IMR-90 (cell line): ENCODE measurements at regions not wholly inside any gene's neighbourhood (a gene's known extent, or its start where the extent isn't known, plus 50 kb on each side); places are given as distances from the start of the nearest gene placed in this dataset.
"Not testable (repeated sequence)": the region's sequence is repeated elsewhere in the genome, so short reads cannot be mapped to it uniquely, and the experiment has no call there.

Experiments used
- ATAC-seq: fragments of 200-7000 bp; cut with Tn5 transposase; 2 replicates; pipeline ENCODE4 v1.9.1; 2020; ENCODE audit warnings: low read depth, mild to moderate bottlenecking, moderate library complexity
- BruUV-seq: library from RNA; stranded (reverse); fragments of 400-500 nt; replicated peaks from 2 replicates; lab custom pipeline; 2021; lab: Mats Ljungman, UMichigan
- CTCF ChIA-PET: fragments of 300-600 bp; formaldehyde crosslinking; extraction: SDS; loops from one replicate; lab custom pipeline; 2021; ENCODE audit warnings: antibody characterized with exemption; lab: Yijun Ruan, JAX
- POLR2A ChIA-PET: fragments of 300-600 bp; sonication (Branson Sonifier 250); formaldehyde crosslinking; loops from one replicate; lab custom pipeline; 2022; ENCODE audit warnings: antibody characterized with exemption; ENCODE audit not compliant: unreplicated experiment; lab: Charles Lee
- DNase-seq: peaks from one replicate; pipeline ENCODE4 v3.0.0; 2013
- H2AFZ ChIP-seq: replicated peaks from 2 replicates; pipeline ENCODE3; 2013; ENCODE audit warnings: low read length, mild to moderate bottlenecking; ENCODE audit not compliant: poor library complexity
- H2AK5ac ChIP-seq: 2 replicates; pipeline ENCODE4 v1.6.1; 2013; ENCODE audit warnings: low read depth, low read length, inconsistent platforms
- H2AK9ac ChIP-seq: replicated peaks from 2 replicates; pipeline ENCODE3; 2013; ENCODE audit warnings: mild to moderate bottlenecking, low read depth, low read length, moderate library complexity; ENCODE audit not compliant: poor library complexity
- H2BK120ac ChIP-seq: 2 replicates; pipeline ENCODE4 v1.6.1; 2013; ENCODE audit warnings: low read depth, low read length, inconsistent platforms
- H2BK15ac ChIP-seq: 3 replicates; pipeline ENCODE4 v1.6.1; 2013; ENCODE audit warnings: low read depth, low read length, inconsistent platforms
- H2BK20ac ChIP-seq: 2 replicates; pipeline ENCODE4 v1.6.1; 2013; ENCODE audit warnings: low read depth, mild to moderate bottlenecking, inconsistent platforms, low read length, moderate library complexity
- H2BK5ac ChIP-seq: 2 replicates; pipeline ENCODE4 v1.6.1; 2013; ENCODE audit warnings: mild to moderate bottlenecking, low read depth, low read length, inconsistent platforms; ENCODE audit not compliant: poor library complexity, severe bottlenecking
- H3K14ac ChIP-seq: replicated peaks from 2 replicates; pipeline ENCODE4 v1.6.1; 2013; ENCODE audit warnings: low read depth, low read length, inconsistent platforms
- H3K18ac ChIP-seq: 2 replicates; pipeline ENCODE4 v1.6.1; 2013; ENCODE audit warnings: low read depth, low read length, control low read depth
- H3K23ac ChIP-seq: 2 replicates; pipeline ENCODE4 v1.6.1; 2013; ENCODE audit warnings: low read depth, low read length, inconsistent platforms
- H3K27ac ChIP-seq: 2 replicates; pipeline ENCODE4 v1.5.1; 2013; ENCODE audit warnings: mild to moderate bottlenecking, control low read depth, low read length; ENCODE audit not compliant: insufficient read depth
- H3K27me3 ChIP-seq: 2 replicates; pipeline ENCODE4 v1.6.1; 2013; ENCODE audit warnings: low read length; ENCODE audit not compliant: control insufficient read depth, insufficient read depth
- H3K36me3 ChIP-seq: 2 replicates; pipeline ENCODE4 v1.6.1; 2013; ENCODE audit warnings: low read length, mixed read lengths; ENCODE audit not compliant: control insufficient read depth, insufficient read depth
- H3K4ac ChIP-seq: 2 replicates; pipeline ENCODE4 v1.6.1; 2013; ENCODE audit warnings: low read depth, low read length, inconsistent platforms
- H3K4me1 ChIP-seq: 2 replicates; pipeline ENCODE4 v1.6.1; 2013; ENCODE audit warnings: low read length, mixed read lengths; ENCODE audit not compliant: control insufficient read depth, insufficient read depth
- H3K4me2 ChIP-seq: 2 replicates; pipeline ENCODE4 v1.6.1; 2013; ENCODE audit warnings: low read depth, mild to moderate bottlenecking, control low read depth, low read length, moderate library complexity
- H3K4me3 ChIP-seq: 2 replicates; pipeline ENCODE4 v1.5.1; 2013; ENCODE audit warnings: low read depth, mild to moderate bottlenecking, control low read depth, low read length, moderate library complexity; ENCODE audit not compliant: insufficient read depth
- H3K56ac ChIP-seq: 2 replicates; pipeline ENCODE4 v1.6.1; 2013; ENCODE audit warnings: low read length, inconsistent platforms; ENCODE audit not compliant: insufficient read depth; ENCODE audit errors: extremely low read depth
- H3K79me1 ChIP-seq, 2 experiments: 2 replicates each; pipeline ENCODE4 v1.6.1; 2013; ENCODE audit warnings: low read length in 2 of 2, inconsistent platforms in 1 of 2, low read depth in 1 of 2
- H3K9ac ChIP-seq: 2 replicates; pipeline ENCODE4 v1.6.1; 2013; ENCODE audit warnings: low read depth, low read length, control low read depth
- H3K9me1 ChIP-seq: 2 replicates; pipeline ENCODE4 v1.6.1; 2013; ENCODE audit warnings: low read length, inconsistent platforms; ENCODE audit not compliant: insufficient read depth
- H3K9me3 ChIP-seq: 2 replicates; pipeline ENCODE4 v1.6.1; 2013; ENCODE audit warnings: low read length; ENCODE audit not compliant: control insufficient read depth, insufficient read depth
- H4K20me1 ChIP-seq: 2 replicates; pipeline ENCODE4 v1.6.1; 2013; ENCODE audit warnings: low read length, inconsistent platforms; ENCODE audit not compliant: insufficient read depth
- H4K5ac ChIP-seq: 2 replicates; pipeline ENCODE4 v1.6.1; 2013; ENCODE audit warnings: mild to moderate bottlenecking, low read depth, low read length, control low read depth
- H4K8ac ChIP-seq, 2 experiments: 2 replicates each; pipeline ENCODE4 v1.6.1; 2013; ENCODE audit warnings: low read depth in 2 of 2, low read length in 2 of 2, control low read depth in 1 of 2, inconsistent platforms in 1 of 2
- H4K91ac ChIP-seq: 2 replicates; pipeline ENCODE4 v1.6.1; 2013; ENCODE audit warnings: low read depth, low read length, inconsistent platforms; ENCODE audit not compliant: insufficient read depth
- WGBS, 2 experiments: methylation state at CpG; one replicate each; pipeline versions ENCODE4 v1.1.5 to v1.1.7; 2013; ENCODE audit warnings: missing lambda C conversion rate in 2 of 2; ENCODE audit not compliant: insufficient read length in 1 of 2; ENCODE audit errors: extremely low coverage in 2 of 2; 5-methylcytosine and 5-hydroxymethylcytosine counted together
- dilution Hi-C: fragments of 300-500 bp; cut with HindIII; formaldehyde crosslinking; loops from one replicate; pipeline ENCODE4 v1.14.3; 2018; ENCODE audit warnings: low sequenced_read_pairs; ENCODE audit not compliant: unreplicated experiment
- in situ Hi-C: fragments of 300-500 bp; cut with MboI; formaldehyde crosslinking; loops from 3 replicates; pipeline ENCODE4 v1.14.3; 2019; ENCODE audit warnings: low sequenced_read_pairs, inconsistent platforms, mixed read lengths
- intact Hi-C: fragments of 100-400 bp; cut with micrococcal nuclease; formaldehyde crosslinking; loops from 2 replicates; pipeline ENCODE4 v1.10.0; 2022

DNA sequence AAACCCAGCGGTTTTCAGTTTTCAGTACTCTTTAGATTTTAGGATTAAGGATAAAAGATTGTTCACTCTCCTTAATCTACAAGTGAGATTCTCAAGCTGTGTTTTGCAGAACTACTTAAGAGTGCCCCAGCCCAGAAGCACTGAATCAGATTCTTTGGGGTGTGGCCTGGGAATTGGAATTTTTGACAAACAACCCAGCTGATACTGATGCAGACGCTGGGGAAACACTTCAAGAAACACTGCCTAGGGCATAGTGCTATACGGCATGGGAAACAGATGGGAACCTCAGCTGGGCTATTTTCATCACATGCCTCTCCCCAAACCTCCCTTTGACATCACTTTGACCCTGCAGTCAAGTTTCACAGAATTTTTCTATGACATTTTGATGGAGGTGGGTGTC, 77.3 kb downstream of the TNFAIP3 start:
- DNase-seq, H4K91ac ChIP-seq, H3K23ac ChIP-seq, H3K36me3 ChIP-seq, H3K79me1 ChIP-seq, H3K9me3 ChIP-seq, H2AK9ac ChIP-seq, H3K4me1 ChIP-seq, H3K14ac ChIP-seq, H3K9me1 ChIP-seq, H2BK15ac ChIP-seq, H4K5ac ChIP-seq, H2AFZ ChIP-seq, dilution Hi-C loops, H4K8ac ChIP-seq, H3K4me2 ChIP-seq, H3K18ac ChIP-seq, POLR2A ChIA-PET, H3K27me3 ChIP-seq, H2BK5ac ChIP-seq, BruUV-seq, H3K4ac ChIP-seq, H3K56ac ChIP-seq, H3K4me3 ChIP-seq, H4K20me1 ChIP-seq, H3K9ac ChIP-seq, H2BK20ac ChIP-seq, H2AK5ac ChIP-seq, H2BK120ac ChIP-seq, H3K27ac ChIP-seq: not testable (repeated sequence)
- in situ Hi-C loops, result loop anchor here (5.0 kb wide), 2 partner anchors 67 to 227 kb away; no protein-coding TSS in a partner anchor
- ATAC-seq, result peak; percentile 52
- CTCF ChIA-PET, result interaction anchor here (0.6 to 2.8 kb wide), 14 partner anchors 10 to 247 kb away, joined by 3 to 11 read pairs (median 4); partner anchors contain the start of gene TNFAIP3
- WGBS, 2 experiments, result no CpG with 5 or more reads among the region's 3 CpGs
- intact Hi-C loops, result loop anchor here (2.0 kb wide), 1 partner anchor 144 kb away; no protein-coding TSS in a partner anchor
